ENCODE measurements at regions not wholly inside any gene's neighbourhood (a gene's known extent, or its start where the extent isn't known, plus 50 kb on each side); places are given as distances from the start of the nearest gene placed in this dataset.

DNA sequence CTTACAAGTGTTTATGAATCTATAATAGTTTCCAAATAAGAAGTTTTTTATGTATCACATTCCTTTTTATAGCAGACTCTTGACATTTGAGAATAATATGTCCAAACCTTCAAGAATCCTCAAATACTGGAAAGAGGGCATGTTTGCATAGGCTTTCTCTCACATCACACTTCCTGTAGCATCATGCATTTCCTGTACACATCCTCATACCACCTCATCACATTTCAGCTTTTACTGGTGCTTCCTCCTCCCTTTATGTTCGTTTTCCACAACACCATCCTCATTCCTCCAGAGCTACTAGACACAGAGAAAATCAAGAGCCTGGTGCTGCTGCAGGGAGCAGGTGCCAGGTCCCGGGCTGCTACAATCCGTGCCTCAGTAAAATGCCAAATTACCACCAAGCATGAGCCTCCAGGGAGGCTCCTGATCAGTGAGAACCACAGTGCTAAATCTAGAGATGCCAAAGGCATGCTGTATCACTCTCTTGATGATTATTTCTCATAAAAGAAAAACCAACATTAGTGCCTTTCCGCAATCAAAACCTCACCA is 137.7 kb upstream of the CYP1B1 start:
- Histone ChIP-seq H3K23ac (ENCODE audit: insufficient read length, low read depth, low read length) (no peak overlapping the region), H3K9me3 (ENCODE audit: control insufficient read depth, low read depth, low read length) (no peaks in the 10 kb centered on the region), H2BK120ac (ENCODE audit: low read depth, low read length, poor library complexity, severe bottlenecking) (no peak overlapping the region), H3K27me3 (ENCODE audit: insufficient read depth, low read length) (no peaks in the 10 kb centered on the region), H2BK15ac (ENCODE audit: low read depth, low read length) (no peak overlapping the region), H4K8ac (replicated peaks; ENCODE audit: insufficient read length, low read depth, low read length) (no peak overlapping the region), H3K56ac (ENCODE audit: insufficient read length, low read depth, low read length) (no peak overlapping the region), H3K18ac (ENCODE audit: insufficient read length, low read depth, low read length) (no peak overlapping the region), H3K79me1 (ENCODE audit: insufficient read depth, low read depth, low read length, poor library complexity, severe bottlenecking) (no peaks in the 10 kb centered on the region), H3T11ph (ENCODE audit: low read length) (no peak overlapping the region), H3K4me2 (ENCODE audit: insufficient read depth, insufficient read length, low read length) (no peak overlapping the region), H3K79me2 (ENCODE audit: insufficient read depth, low read length) (no peaks in the 10 kb centered on the region), H2BK20ac (ENCODE audit: low read depth, low read length, poor library complexity, severe bottlenecking) (no peak overlapping the region), H3K14ac (ENCODE audit: insufficient read depth, low read length) (no peak overlapping the region), H4K20me1 (ENCODE audit: control insufficient read depth, insufficient read depth, insufficient read length) (no peaks in the 10 kb centered on the region), H2BK12ac (ENCODE audit: insufficient read length, low read depth, low read length) (no peak overlapping the region), H4K91ac (ENCODE audit: insufficient read length, low read depth, low read length) (no peak overlapping the region), H3K9ac (ENCODE audit: extremely low read depth, insufficient read length, low read length) (no peak overlapping the region), H2AK5ac (ENCODE audit: insufficient read length, low read length) (no peak overlapping the region), H3K27ac (ENCODE audit: insufficient read length, low read depth, low read length) (no peak overlapping the region), H2BK5ac (ENCODE audit: insufficient read length, low read length) (no peak overlapping the region), H2AFZ (ENCODE audit: low read length) (no peak overlapping the region), H3K4ac (ENCODE audit: low read depth, low read length) (no peak overlapping the region), H3K23me2 (ENCODE audit: insufficient read length, low read depth, low read length, poor library complexity, severe bottlenecking) (no peaks in the 10 kb centered on the region), H4K5ac (ENCODE audit: insufficient read length, low read depth, low read length) (no peak overlapping the region), H3K4me1 (ENCODE audit: insufficient read depth, low read length) (no peaks in the 10 kb centered on the region)
- WGBS (ENCODE audit: extremely low coverage, insufficient read length, low lambda C conversion rate): no CpG with 5 or more reads among the region's 4 CpGs
- no peak overlapping the region for H3K27ac Mint-ChIP-seq
- H3K9me3 Mint-ChIP-seq: no peaks in the 10 kb centered on the region
- H3K4me3 Mint-ChIP-seq: no peak overlapping the region
- peaks cover 7% of the 10 kb centered on the region for H3K27me3 Mint-ChIP-seq (ENCODE audit: low read depth)
- H3K36me3 Mint-ChIP-seq (ENCODE audit: insufficient read depth in 1 of 3, low read depth in 3 of 3): no peaks in the 10 kb centered on the region
- DNase-seq: no peak
- TF ChIP-seq, protein P1, sequence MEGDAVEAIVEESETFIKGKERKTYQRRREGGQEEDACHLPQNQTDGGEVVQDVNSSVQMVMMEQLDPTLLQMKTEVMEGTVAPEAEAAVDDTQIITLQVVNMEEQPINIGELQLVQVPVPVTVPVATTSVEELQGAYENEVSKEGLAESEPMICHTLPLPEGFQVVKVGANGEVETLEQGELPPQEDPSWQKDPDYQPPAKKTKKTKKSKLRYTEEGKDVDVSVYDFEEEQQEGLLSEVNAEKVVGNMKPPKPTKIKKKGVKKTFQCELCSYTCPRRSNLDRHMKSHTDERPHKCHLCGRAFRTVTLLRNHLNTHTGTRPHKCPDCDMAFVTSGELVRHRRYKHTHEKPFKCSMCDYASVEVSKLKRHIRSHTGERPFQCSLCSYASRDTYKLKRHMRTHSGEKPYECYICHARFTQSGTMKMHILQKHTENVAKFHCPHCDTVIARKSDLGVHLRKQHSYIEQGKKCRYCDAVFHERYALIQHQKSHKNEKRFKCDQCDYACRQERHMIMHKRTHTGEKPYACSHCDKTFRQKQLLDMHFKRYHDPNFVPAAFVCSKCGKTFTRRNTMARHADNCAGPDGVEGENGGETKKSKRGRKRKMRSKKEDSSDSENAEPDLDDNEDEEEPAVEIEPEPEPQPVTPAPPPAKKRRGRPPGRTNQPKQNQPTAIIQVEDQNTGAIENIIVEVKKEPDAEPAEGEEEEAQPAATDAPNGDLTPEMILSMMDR (conservative IDR thresholded peaks at IDR 0.05): no peak
- H3K4me1 Mint-ChIP-seq: peaks cover 5 to 7% of the 10 kb centered on the region in 2 experiments
